H1 (cell line): ENCODE measurements at regions not wholly inside any gene's neighbourhood (a gene's known extent, or its start where the extent isn't known, plus 50 kb on each side); places are given as distances from the start of the nearest gene placed in this dataset.

Source experiments
- CTCF ChIA-PET: fragments of 300-600 bp; sonication (Branson Sonifier 250); formaldehyde crosslinking; loops from one replicate; lab custom pipeline; 2021; ENCODE audit not compliant: partially characterized antibody; lab: Charles Lee
- POLR2A ChIA-PET: fragments of 300-600 bp; sonication (Branson Sonifier 250); formaldehyde crosslinking; loops from one replicate; lab custom pipeline; 2021; ENCODE audit warnings: inconsistent platforms; ENCODE audit not compliant: partially characterized antibody; lab: Charles Lee
- DNase-seq, 2 experiments: peaks; one replicate each; pipeline versions ENCODE4 v3.0.0 to v3.0.0-alpha.2; 2010 to 2022; ENCODE audit warnings: low spot score in 2 of 2, low read depth in 1 of 2, mixed read lengths in 1 of 2
- FAIRE-seq: peaks from 2 replicates; lab custom pipeline; 2011; peaks lifted over from hg19 to GRCh38; lab: Jason Lieb, UNC
- H2AFZ ChIP-seq: 2 replicates; pipeline ENCODE4 v1.8.1; 2012; ENCODE audit warnings: low read length, inconsistent platforms
- H2AK5ac ChIP-seq: 2 replicates; pipeline ENCODE4 v1.6.1; 2013; ENCODE audit warnings: low read depth, low read length
- H2BK120ac ChIP-seq: replicated peaks from 2 replicates; pipeline ENCODE3; 2013; ENCODE audit warnings: low read depth, low read length, inconsistent platforms
- H2BK12ac ChIP-seq: 2 replicates; pipeline ENCODE4 v1.6.1; 2013; ENCODE audit warnings: low read depth, low read length
- H2BK15ac ChIP-seq: 2 replicates; pipeline ENCODE4 v1.6.1; 2013; ENCODE audit warnings: low read length
- H2BK20ac ChIP-seq: 2 replicates; pipeline ENCODE4 v1.6.1; 2013; ENCODE audit warnings: low read length
- H2BK5ac ChIP-seq: 2 replicates; pipeline ENCODE4 v1.6.1; 2013; ENCODE audit warnings: low read depth, low read length
- H3K14ac ChIP-seq: 2 replicates; pipeline ENCODE4 v1.6.1; 2013; ENCODE audit warnings: inconsistent platforms; ENCODE audit not compliant: insufficient read length
- H3K18ac ChIP-seq: 2 replicates; pipeline ENCODE4 v1.6.1; 2013; ENCODE audit warnings: low read length; ENCODE audit errors: extremely low read depth
- H3K23ac ChIP-seq: 2 replicates; pipeline ENCODE4 v1.6.1; 2013; ENCODE audit warnings: inconsistent platforms; ENCODE audit not compliant: insufficient read length
- H3K23me2 ChIP-seq: 2 replicates; pipeline ENCODE4 v1.6.1; 2013; ENCODE audit warnings: low read depth, low read length
- H3K27ac ChIP-seq: 2 replicates; pipeline ENCODE4 v1.6.1; 2011; ENCODE audit warnings: low read depth, low read length, inconsistent platforms
- H3K27me3 ChIP-seq, 4 experiments: replicated peaks in 1 of 4; 1 replicate in 1 of 4; 2 replicates in 3 of 4; pipeline versions ENCODE4 v1.6.1 to v1.8.1; 2011 to 2013; ENCODE audit warnings: low read length in 3 of 4, mild to moderate bottlenecking in 3 of 4, inconsistent platforms in 2 of 4, mixed read lengths in 2 of 4, moderate library complexity in 1 of 4; ENCODE audit not compliant: control insufficient read depth in 3 of 4, insufficient read depth in 3 of 4; ENCODE audit errors: extremely low read depth in 1 of 4
- H3K36me3 ChIP-seq, 4 experiments: 2 replicates each; pipeline versions ENCODE4 v1.6.1 to v1.8.1; 2011 to 2013; ENCODE audit warnings: mild to moderate bottlenecking in 4 of 4, low read length in 3 of 4, moderate library complexity in 2 of 4, control low read depth in 1 of 4, inconsistent platforms in 1 of 4; ENCODE audit not compliant: insufficient read depth in 4 of 4, control insufficient read depth in 2 of 4
- H3K4ac ChIP-seq: replicated peaks from 2 replicates; pipeline ENCODE3; 2013; ENCODE audit warnings: low read length, low read depth, mixed read lengths, inconsistent platforms; ENCODE audit not compliant: insufficient read length
- H3K4me1 ChIP-seq, 4 experiments: replicated peaks in 1 of 4; 1 replicate in 1 of 4; 2 replicates in 3 of 4; pipeline versions ENCODE4 v1.6.1 to v1.8.1; 2011 to 2013; ENCODE audit warnings: low read length in 3 of 4, inconsistent platforms in 2 of 4, mixed read lengths in 1 of 4; ENCODE audit not compliant: insufficient read depth in 4 of 4, control insufficient read depth in 3 of 4
- H3K4me2 ChIP-seq, 2 experiments: 2 replicates each; pipeline versions ENCODE4 v1.6.1 to v1.8.1; 2011 to 2013; ENCODE audit warnings: low read depth in 2 of 2, low read length in 2 of 2, control low read depth in 1 of 2, inconsistent platforms in 1 of 2, mild to moderate bottlenecking in 1 of 2; ENCODE audit not compliant: insufficient read depth in 1 of 2
- H3K4me3 ChIP-seq, 4 experiments: fragments of 200-600, 300-600 bp in 1 of 4; sonication (generic), shearing (Covaris generic), sonication (Bioruptor Twin) in 1 of 4; 2 replicates each; pipeline versions ENCODE4 v1.5.1 to v1.8.1; 2011 to 2016; ENCODE audit warnings: low read length in 4 of 4, low read depth in 3 of 4, control low read depth in 2 of 4, inconsistent platforms in 2 of 4, mild to moderate bottlenecking in 2 of 4, mixed read lengths in 1 of 4, moderate library complexity in 1 of 4; ENCODE audit not compliant: insufficient read depth in 2 of 4; ENCODE audit errors: extremely low read depth in 1 of 4
- H3K56ac ChIP-seq: replicated peaks from 2 replicates; pipeline ENCODE3; 2013; ENCODE audit warnings: low read depth, mild to moderate bottlenecking, mixed read lengths, low read length, inconsistent platforms; ENCODE audit not compliant: insufficient read length
- H3K79me1 ChIP-seq: 2 replicates; pipeline ENCODE4 v1.6.1; 2013; ENCODE audit warnings: low read depth, low read length, control low read depth
- H3K79me2 ChIP-seq, 2 experiments: 2 replicates each; pipeline versions ENCODE4 v1.6.1 to v1.8.1; 2012 to 2013; ENCODE audit warnings: low read length in 2 of 2, mild to moderate bottlenecking in 2 of 2, inconsistent platforms in 1 of 2; ENCODE audit not compliant: insufficient read depth in 2 of 2, control insufficient read depth in 1 of 2
- H3K9ac ChIP-seq, 4 experiments: replicated peaks in 1 of 4; 1 replicate in 1 of 4; 2 replicates in 3 of 4; pipeline versions ENCODE4 v1.6.1 to v1.8.1; 2011 to 2013; ENCODE audit warnings: low read depth in 3 of 4, low read length in 3 of 4, control low read depth in 2 of 4, mild to moderate bottlenecking in 2 of 4, moderate library complexity in 2 of 4, inconsistent platforms in 1 of 4; ENCODE audit errors: extremely low read depth in 1 of 4
- H3K9me3 ChIP-seq, 2 experiments: 2 replicates each; pipeline versions ENCODE4 v1.6.1 to v1.8.1; 2012 to 2013; ENCODE audit warnings: mild to moderate bottlenecking in 2 of 2, moderate library complexity in 2 of 2, control low read depth in 1 of 2, inconsistent platforms in 1 of 2, low read depth in 1 of 2, low read length in 1 of 2, mixed read lengths in 1 of 2; ENCODE audit not compliant: insufficient read depth in 2 of 2
- H4K20me1 ChIP-seq, 2 experiments: replicated peaks in 1 of 2; 2 replicates each; pipeline versions ENCODE3 to v1.8.1; 2011 to 2013; ENCODE audit warnings: inconsistent platforms in 2 of 2, low read length in 2 of 2, mild to moderate bottlenecking in 1 of 2; ENCODE audit not compliant: insufficient read depth in 2 of 2, control insufficient read depth in 1 of 2
- H4K5ac ChIP-seq: 2 replicates; pipeline ENCODE4 v1.6.1; 2013; ENCODE audit warnings: low read length, low read depth, mixed read lengths, inconsistent platforms; ENCODE audit not compliant: insufficient read length
- H4K8ac ChIP-seq: 2 replicates; pipeline ENCODE4 v1.8.0; 2013; ENCODE audit warnings: mild to moderate bottlenecking, moderate library complexity, low read length, inconsistent platforms; ENCODE audit not compliant: insufficient read depth; ENCODE audit errors: extremely low read depth
- H4K91ac ChIP-seq: replicated peaks from 2 replicates; pipeline ENCODE3; 2013; ENCODE audit warnings: low read length, mixed read lengths, inconsistent platforms; ENCODE audit not compliant: insufficient read length
- EGR1 ChIP-seq: IDR thresholded peaks from 2 replicates; pipeline ENCODE4 v1.6.1; 2011; ENCODE audit warnings: low read depth, low read length, borderline replicate concordance
- RAD21 ChIP-seq, 2 experiments: IDR thresholded peaks in 1 of 2; conservative IDR thresholded peaks in 1 of 2; 2 replicates each; pipeline ENCODE4 v1.6.1; 2011; ENCODE audit warnings: low read depth in 2 of 2, low read length in 2 of 2, improper control_type of control experiment in 1 of 2, inconsistent platforms in 1 of 2, mild to moderate bottlenecking in 1 of 2, moderate library complexity in 1 of 2
- WGBS, 2 experiments: shearing (Covaris generic) in 1 of 2; methylation state at CpG; one replicate each; pipeline versions ENCODE4 v1.1.6 to v1.1.7; 2013 to 2015; ENCODE audit warnings: low lambda C conversion rate in 2 of 2, mixed read lengths in 2 of 2, inconsistent platforms in 1 of 2, low coverage in 1 of 2, missing lambda C conversion rate in 1 of 2; ENCODE audit not compliant: insufficient replicate concordance in 2 of 2, insufficient coverage in 1 of 2, insufficient read length in 1 of 2; ENCODE audit errors: extremely low coverage in 1 of 2, missing lambda C conversion rate in 1 of 2; 5-methylcytosine and 5-hydroxymethylcytosine counted together

GRCh38 chr2:5077479-5078089 lies 614.6 kb upstream of the SOX11 start:
- FAIRE-seq = no peak
- H3K9me3 ChIP-seq = no peaks in the 10 kb centered on the region
- peaks cover 0 to 11% (median 2%) of the 10 kb centered on the region in 4 experiments; a peak in 2 of 7 replicates for H3K4me1 ChIP-seq
- no peaks in the 10 kb centered on the region for H3K36me3 ChIP-seq
- H3K56ac ChIP-seq = no peak overlapping the region
- no peak overlapping the region for H3K18ac ChIP-seq
- no peak overlapping the region for H2AK5ac ChIP-seq
- H3K79me1 ChIP-seq = no peaks in the 10 kb centered on the region
- H2BK120ac ChIP-seq = peak overlapping the region; percentile 77
- no peak for DNase-seq
- POLR2A ChIA-PET = no interaction called here
- H2AFZ ChIP-seq = 0 out of 2 replicates have a peak overlapping the region, but pooled peaks have one; percentile 12
- H3K27ac ChIP-seq = no peak overlapping the region
- H2BK20ac ChIP-seq = no peak overlapping the region
- TF ChIP-seq RAD21 (IDR thresholded peaks at IDR 0.05 in 1 of 2, conservative IDR thresholded peaks at IDR 0.05 in 1 of 2; ENCODE audit: low read depth in 2 of 2, low read length in 2 of 2) (peak; percentile 29 to 46; a peak in 3 of 4 replicates), EGR1 (no peak)
- TF ChIP-seq, all 59 proteins: peak for 1
- H3K27me3 ChIP-seq = no peaks in the 10 kb centered on the region
- no peak overlapping the region for H3K9ac ChIP-seq
- H3K23ac ChIP-seq = no peak overlapping the region
- no peak overlapping the region for H2BK5ac ChIP-seq
- no peak overlapping the region for H4K91ac ChIP-seq
- no peak overlapping the region for H2BK12ac ChIP-seq
- no peak overlapping the region for H3K4ac ChIP-seq
- 70% methylated on average over 4 of the region's 4 CpGs; no CpG with 5 or more reads in 1 of the 2 experiments for WGBS, 2 experiments
- CTCF ChIA-PET = interaction anchor here (0.7 to 0.8 kb wide), 2 partner anchors 158 to 280 kb away, joined by 3 read pairs; no protein-coding TSS in a partner anchor
- H3K14ac ChIP-seq = no peak overlapping the region
- no peaks in the 10 kb centered on the region for H3K79me2 ChIP-seq
- no peak overlapping the region for H2BK15ac ChIP-seq
- no peaks in the 10 kb centered on the region for H3K23me2 ChIP-seq
- H3K4me3 ChIP-seq = no peak overlapping the region
- H3K4me2 ChIP-seq = no peak overlapping the region
- no peak overlapping the region for H4K8ac ChIP-seq
- no peak overlapping the region for H4K5ac ChIP-seq
- H4K20me1 ChIP-seq = no peaks in the 10 kb centered on the region
